GM10248 (cell line): ENCODE measurements at regions not wholly inside any gene's neighbourhood (a gene's known extent, or its start where the extent isn't known, plus 50 kb on each side); places are given as distances from the start of the nearest gene placed in this dataset.
"Not testable (repeated sequence)": the region's sequence is repeated elsewhere in the genome, so short reads cannot be mapped to it uniquely, and the experiment has no call there.

Experiments used
- CTCF ChIA-PET: fragments of 300-600 bp; sonication (Branson Sonifier 250); formaldehyde crosslinking; extraction: SDS; loops from one replicate; lab custom pipeline; 2021; ENCODE audit warnings: antibody characterized with exemption; lab: Yijun Ruan, JAX
- POLR2A ChIA-PET: fragments of 350-650 bp; sonication (Branson Sonifier 250); formaldehyde crosslinking; extraction: SDS; loops from one replicate; lab custom pipeline; 2020; ENCODE audit warnings: antibody characterized with exemption; lab: Yijun Ruan, JAX
- DNase-seq: peaks from one replicate; pipeline ENCODE4 v3.0.0; 2012; ENCODE audit errors: extremely low spot score
- CTCF ChIP-seq: IDR thresholded peaks from 2 replicates; pipeline ENCODE4 v1.5.1; 2012; ENCODE audit warnings: mild to moderate bottlenecking, low read depth; ENCODE audit errors: extremely low read depth, missing control alignments, control extremely low read depth

- DNase-seq, result no peak
- POLR2A ChIA-PET, result no interaction called here
- CTCF ChIA-PET, result no interaction called here
Observed at GRCh38 chr7:81232084-81232799, 313.4 kb upstream of the SEMA3C start.

GRCh38 chr7:81231301-81231838, 312.5 kb upstream of the SEMA3C start:
- DNase-seq, result no peak
- no peak for TF ChIP-seq CTCF

More at GRCh38 chr7:81232084-81232799, 313.4 kb upstream of the SEMA3C start:
- TF ChIP-seq CTCF, result no peak

GRCh38 chr7:81226234-81226633, 307.4 kb upstream of the SEMA3C start:
- TF ChIP-seq CTCF, result no peak
- ChIA-PET CTCF (no interaction called here), POLR2A (no interaction called here)
- no peak for DNase-seq

More at GRCh38 chr7:81231301-81231838, 312.5 kb upstream of the SEMA3C start:
- POLR2A ChIA-PET, result no interaction called here
- CTCF ChIA-PET, result no interaction called here

- DNase-seq, POLR2A ChIA-PET, CTCF ChIA-PET: not testable (repeated sequence)
Observed at GRCh38 chr7:81222692-81223091, 303.8 kb upstream of the SEMA3C start.

GRCh38 chr7:81221527-81222217, 302.8 kb upstream of the SEMA3C start:
- no peak for TF ChIP-seq CTCF
- ChIA-PET CTCF (no interaction called here), POLR2A (no interaction called here)
- no peak for DNase-seq

- TF ChIP-seq CTCF, result no peak
- ChIA-PET POLR2A (no interaction called here), CTCF (no interaction called here)
- no peak for DNase-seq
Observed at GRCh38 chr7:81218480-81219106, 299.7 kb upstream of the SEMA3C start.
